Retina (tissue), 1 donor: ENCODE measurements at regions not wholly inside any gene's neighbourhood (a gene's known extent, or its start where the extent isn't known, plus 50 kb on each side); places are given as distances from the start of the nearest gene placed in this dataset.
"Not testable (repeated sequence)": the region's sequence is repeated elsewhere in the genome, so short reads cannot be mapped to it uniquely, and the experiment has no call there.

Experiments
- DNase-seq: peaks from one replicate; pipeline ENCODE4 v3.0.0-alpha.2; 2016

DNA sequence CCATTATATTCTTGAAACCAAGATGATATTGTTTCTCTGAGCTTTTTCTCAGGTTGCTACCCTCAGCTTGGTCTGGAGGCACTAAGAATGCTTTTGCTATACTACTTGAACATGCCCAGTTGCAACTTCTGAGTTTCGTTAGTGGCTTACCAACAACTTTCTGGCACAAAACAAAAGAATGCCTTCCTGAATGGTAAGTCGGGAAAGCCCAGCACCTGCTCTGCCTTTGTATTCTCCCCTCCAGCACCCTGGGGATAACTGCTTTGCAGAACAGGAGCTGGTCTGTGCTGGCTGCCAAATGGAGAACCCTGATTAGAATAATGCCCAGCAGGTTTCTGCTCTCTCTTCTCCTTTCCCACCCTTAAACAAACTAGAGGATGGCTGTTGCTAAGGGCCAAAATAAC is 149.3 kb downstream of the TGFB2 start:
- DNase-seq: peak; percentile 48

DNA sequence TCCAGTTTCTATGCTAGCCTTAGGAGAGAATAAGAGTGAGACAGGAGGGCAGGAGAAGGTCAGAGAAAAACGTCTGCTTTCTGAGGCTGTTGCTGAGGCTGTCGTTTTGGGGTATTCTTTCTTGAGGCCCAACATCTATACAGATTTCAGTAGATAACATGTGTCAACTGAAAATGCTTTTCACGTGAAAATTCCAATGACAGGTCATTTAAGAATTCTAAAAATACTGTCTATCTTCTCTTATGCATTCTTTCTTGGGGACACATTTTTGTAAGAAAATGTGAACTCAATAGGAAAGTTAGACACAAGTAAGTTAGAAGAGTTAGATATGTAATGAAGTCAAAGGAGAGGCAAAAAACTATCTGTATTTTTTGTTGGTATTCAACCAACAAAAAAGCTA is 150.8 kb downstream of the TGFB2 start:
- no peak for DNase-seq

DNA sequence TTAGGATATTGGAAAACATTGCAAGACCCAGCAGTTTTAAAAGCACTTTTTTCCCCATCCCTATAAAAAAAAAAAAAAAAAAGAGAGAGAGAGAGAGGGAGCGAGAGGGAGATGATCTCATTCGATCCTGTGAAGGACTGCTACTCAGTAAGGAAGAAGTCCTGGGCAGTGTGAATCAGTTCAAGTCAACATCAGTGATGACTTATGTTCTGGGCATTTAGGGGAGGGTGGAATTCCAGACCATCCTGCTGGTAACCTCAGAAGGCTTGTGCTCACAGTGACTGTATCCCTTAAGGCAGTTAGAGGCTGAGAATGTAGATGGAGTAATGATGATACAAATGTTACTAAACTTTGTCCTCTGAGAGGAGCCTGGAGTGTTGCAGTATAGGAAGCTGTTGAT is 151.4 kb downstream of the TGFB2 start:
- no peak for DNase-seq

DNA sequence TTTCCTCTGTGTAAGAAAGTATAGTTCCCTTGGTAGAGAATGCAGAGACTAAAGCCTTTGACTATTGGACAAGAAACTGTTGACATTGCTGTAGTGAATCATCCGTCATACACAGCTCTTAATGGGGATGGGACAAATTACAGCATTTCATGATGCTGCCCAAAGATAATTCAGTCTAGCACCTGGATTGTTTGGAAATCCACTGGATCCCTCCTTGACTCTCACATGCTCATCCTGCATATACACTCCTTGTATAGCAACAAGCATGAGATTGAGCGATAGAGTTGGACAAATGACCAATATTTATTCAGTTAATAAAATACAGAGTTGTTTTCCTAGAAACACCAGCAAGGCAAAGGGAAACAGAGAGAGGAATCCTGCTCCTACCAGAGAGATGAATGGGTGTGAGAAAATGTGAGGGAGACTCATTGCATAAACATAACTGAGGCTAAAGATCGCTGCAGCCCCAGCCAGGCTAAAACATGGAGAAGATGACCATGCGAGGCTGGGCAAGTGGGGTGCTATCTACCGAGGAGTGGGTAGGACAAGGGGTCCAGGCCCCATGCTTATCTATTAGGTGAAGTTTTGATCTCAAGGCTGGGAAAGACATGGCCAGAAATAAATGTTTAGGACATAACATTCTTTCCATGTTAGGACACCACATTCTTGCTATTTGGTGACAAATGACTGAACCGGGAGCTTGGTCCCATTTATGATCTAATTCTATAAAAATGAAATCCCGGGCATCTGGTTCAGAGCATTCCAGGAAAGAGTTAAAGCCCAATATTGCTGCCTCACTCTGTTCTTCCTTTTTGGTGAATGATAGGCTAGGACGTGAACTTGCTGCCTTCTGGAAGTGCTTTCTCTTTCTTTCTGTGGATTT is 153.2 kb downstream of the TGFB2 start:
- DNase-seq: no peak

DNA sequence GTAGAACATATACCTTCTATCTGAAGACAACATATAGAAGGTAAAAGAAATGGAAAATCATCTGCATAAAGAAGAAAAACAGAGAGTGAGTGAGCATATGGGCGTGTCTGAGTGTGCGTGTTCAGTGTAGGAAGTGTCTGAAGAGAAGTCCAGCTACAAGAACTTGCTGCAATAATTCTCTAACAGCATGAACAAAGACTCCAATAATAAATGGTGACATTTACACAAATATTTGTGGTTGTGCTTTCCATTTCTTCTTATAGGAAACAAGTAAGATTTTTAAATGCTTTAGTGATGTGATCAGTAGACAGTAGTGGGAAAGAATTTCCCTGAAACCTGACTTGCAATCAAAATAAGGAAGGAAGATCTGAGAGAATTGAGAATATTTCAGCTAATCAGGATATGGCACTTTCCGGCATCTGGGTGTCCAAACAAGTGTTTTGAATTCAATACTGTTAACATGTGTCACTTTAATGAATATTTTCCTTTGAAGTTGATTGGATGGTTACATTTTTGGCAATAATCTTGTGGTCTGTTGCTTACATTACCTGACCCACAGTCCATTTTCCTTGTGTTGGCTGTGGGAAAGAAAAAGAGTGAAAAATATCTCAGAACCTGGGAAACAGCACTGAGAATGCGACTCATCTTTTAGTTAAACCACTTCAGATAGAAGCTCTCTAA is 154.0 kb downstream of the TGFB2 start:
- no peak for DNase-seq

DNA sequence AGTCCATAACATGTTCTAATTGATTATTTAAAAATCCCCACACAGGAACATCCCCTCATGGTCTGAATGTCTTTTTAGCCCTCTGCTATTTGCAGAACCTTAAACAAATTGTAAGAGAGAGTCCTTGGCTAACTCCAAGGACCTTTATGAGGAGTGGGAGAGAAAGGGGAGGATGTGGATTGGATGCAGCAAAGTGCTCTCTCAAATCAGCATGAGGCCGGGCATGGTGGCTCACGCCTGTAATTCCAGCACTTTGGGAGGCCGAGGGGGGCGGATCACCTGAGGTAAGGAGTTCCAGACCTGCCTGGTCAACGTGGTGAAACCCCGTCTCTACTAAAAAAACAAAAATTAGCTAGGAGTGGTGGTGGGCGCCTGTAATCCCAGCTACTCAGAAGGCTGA is 154.8 kb downstream of the TGFB2 start:
- DNase-seq: no peak

DNA sequence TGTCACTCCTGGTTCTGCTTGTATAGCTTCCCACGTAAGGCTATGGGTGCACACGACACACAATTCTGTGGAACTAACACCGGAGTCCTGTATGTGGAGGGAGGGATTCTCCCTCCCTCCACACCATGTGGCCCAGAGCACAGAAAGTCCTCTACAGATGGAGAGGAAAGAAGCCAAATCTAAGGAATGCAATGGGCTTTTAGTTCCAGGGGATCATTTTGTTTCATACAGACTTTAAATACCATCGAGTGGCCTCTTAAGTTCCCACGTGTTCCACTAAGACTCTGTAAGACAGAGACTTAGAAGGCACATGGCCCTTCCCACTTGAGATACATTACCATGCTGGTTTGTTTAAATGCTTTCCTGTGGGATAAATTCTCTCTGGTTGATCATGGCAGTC is 156.0 kb downstream of the TGFB2 start:
- no peak for DNase-seq

DNA sequence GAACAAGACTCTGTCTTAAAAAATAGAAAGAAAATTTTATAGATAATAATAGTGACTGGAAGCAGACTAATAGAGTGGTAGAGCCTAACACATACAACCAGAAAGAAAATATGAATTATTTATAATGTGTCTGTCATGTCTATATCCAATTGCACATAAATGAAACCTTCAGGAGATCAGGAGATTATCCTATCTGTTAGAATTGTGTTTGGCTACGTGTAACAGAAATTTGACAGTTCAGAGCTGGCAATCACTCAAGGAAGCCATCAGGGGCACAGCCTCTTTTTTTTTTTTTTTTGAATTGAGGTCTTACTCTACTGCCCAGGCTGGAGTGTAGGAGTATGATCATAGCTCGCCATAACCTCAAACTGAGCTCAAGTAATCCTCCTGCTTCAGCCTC is 157.2 kb downstream of the TGFB2 start:
- no peak for DNase-seq

DNA sequence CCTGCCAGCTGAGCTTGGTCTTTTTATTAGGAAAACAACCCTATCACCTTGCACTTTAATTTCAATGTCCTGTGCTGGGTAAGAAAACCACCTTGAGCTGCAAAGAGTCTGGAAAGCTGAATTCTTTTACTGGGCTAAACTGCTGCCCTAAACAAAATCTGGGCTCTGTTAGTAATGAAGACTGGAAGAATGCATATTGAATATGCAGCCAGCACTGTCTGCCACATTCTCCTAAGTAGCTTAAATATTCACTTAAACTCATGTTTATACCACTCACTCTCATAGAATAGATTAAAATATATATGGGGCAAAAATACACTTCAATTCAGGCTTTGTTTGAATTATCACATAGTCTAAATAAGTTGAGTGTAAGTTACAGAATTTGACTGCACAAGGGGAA is 158.0 kb downstream of the TGFB2 start:
- no peak for DNase-seq

DNA sequence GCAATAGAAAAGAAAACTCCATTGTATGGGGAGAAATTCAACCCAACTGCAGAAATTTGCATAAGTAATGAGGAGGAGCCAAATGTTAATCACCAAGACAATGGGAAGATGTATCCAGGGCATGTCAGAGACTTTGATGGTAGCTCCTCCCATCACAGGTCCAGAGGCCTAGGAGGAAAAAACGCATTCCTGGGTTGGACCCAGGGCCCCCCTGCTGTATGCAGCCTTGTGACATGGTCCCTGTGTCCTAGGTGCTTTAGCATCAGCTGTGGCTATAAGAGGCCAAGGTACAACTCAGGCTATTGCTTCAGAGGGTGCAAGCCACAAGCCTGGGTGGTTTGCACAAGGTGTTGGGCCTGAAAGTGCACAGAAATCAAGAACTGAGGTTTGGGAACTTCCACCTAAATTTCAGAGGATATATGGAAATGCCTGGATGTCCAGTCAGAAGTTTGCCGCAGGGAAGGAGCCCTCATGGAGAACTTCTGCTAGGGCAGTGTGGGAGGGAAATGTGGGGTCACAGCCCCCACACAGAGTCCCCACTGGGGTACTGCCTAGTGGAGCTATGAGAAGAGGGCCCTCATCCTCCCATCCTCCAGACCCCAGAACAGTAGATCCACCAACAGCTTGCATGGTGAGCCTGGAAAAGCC is 162.3 kb downstream of the TGFB2 start:
- DNase-seq: no peak

DNA sequence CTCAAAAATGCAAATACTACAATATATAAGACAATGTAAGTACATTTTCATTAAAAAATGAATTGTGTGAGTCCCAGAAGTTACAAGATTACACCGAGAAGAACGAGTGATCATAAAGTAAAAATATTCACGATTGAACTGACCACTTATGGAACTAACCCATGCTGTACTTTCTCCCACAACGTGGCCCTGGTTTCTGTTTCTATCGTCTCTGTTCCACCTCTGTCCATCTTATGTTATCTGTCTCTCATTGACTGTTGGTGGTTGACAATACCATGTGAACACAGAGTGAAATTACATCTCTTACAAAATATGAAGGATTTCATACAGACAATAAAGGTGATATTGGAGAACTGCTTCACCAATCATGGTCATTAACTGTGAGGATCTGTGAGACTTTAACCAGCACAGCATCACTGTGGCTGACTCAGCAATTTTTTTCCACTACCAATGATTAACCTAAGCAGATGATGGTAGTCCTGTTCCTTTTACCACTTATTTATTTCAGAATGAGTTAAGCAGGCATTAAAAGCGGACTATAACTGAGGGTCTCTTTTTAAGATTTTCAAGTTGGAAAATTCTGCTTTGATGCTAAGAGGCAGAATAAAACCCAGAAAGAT is 165.1 kb downstream of the TGFB2 start:
- DNase-seq: no peak

DNA sequence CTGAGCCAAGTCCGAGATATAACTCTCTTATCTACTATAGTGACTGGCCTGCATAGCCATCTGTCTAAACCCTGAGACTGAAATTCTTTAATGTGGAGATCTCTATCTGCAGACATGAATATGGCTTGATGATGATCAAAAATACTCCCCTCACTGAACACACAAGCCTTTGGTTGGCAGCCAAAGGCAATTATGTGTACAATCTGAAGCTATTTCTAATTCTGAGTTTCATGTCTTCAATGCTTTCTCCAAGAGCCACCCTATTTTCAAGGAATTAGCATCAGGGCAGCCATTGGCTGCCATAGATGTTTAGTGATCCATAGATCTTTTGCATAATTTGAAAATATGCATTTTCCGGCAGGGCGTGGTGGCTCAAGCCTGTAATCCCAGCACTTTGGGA is 168.2 kb downstream of the TGFB2 start:
- no peak for DNase-seq

DNA sequence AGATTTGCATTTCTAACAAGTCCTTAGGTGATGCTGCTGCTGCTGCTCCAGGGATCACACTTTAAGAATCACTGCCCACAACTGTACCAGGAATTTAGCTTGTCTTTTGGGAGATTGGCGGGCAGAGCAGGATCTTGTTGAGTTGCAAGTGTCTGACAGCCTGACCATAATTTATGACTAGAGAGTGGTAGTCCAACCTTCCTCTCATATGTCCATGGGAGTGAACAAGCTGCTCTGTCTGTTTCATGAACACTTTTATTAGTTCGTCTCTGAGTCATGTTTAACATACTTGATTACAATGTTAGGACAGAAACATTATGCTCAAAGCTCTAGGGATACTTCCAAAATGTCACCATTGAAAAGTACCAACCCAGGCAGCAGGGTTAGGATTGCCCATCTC is 169.6 kb downstream of the TGFB2 start:
- no peak for DNase-seq

DNA sequence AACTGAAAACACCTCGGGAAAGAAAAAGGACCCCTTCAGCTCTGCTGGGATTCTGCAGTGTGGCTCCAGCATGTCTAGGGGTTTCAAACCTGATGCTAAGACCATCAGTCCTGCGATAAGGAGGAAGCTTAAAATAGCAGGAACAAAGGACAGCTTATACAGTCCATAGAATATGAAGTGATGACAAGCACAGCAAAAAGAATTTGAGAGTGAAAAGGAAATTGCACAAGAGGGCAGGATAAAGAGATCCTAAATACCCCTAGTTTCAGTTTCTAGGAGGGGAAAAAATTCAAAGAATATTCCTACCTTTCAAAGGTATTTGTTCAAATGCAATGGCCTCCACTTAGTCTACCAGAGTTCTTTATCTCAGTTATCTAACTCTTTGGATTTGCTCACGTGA is 171.4 kb downstream of the TGFB2 start:
- DNase-seq: no peak

DNA sequence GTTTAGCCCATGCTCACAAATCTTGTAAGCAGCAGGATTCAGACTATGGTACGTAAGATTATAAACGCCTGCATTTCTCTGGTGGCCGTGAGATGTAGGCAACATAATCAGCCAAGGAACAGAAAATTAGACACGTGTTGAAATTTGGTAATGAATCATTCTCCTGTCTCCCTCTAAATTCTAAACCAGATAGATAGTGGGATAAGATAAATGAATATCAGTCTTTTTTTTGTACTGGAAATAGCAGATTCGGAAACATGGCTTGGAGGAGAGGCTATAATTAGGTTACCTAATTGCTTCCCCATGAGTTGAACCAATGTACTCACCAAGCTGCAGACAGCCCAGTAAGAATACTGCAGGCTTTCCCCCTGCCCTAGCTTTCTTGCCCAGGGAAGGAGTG is 172.3 kb downstream of the TGFB2 start:
- DNase-seq: no peak

DNA sequence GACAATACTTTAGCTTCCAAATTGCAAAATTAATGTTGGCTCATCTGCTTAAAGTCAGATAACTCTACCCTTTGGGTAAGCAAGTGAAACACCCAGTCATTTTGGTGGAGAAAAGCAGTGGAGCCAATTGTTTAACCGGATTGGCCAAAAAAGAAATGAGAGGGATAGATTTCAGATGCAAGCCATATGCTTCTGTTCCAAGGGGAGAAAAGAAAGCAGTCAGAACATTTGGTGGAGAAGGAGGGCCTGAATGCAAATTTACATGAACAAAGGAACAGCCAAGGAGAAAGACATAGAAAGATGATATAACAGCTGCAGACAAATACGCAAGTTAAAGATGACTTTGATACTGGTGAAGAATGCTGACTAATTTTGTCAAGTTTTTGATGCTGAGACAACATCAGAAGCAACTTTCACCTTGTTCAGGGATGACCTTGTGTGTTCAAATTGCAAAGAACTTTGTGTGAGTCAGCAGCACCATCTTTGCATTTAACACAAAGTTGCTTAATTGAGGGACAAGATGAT is 173.1 kb downstream of the TGFB2 start:
- no peak for DNase-seq

DNA sequence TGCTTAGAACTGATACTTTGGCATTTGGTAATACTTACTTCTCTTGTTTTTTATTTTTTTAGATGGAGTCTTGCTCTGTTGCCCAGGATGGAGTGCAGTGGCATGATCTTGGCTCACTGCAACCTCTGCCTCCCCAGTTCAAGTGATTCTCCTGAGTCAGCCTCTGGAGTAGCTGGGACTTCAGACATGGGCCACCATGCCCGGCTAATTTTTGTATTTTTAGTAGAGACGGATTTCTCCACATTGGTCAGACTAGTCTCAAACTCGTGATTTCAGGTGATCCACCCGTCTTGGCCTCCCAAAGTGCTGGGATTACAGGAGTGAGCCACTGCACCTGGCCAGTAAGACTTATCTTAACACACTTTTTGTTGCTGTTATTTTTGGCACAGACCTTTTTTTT is 175.5 kb downstream of the TGFB2 start:
- DNase-seq: not testable (repeated sequence)

DNA sequence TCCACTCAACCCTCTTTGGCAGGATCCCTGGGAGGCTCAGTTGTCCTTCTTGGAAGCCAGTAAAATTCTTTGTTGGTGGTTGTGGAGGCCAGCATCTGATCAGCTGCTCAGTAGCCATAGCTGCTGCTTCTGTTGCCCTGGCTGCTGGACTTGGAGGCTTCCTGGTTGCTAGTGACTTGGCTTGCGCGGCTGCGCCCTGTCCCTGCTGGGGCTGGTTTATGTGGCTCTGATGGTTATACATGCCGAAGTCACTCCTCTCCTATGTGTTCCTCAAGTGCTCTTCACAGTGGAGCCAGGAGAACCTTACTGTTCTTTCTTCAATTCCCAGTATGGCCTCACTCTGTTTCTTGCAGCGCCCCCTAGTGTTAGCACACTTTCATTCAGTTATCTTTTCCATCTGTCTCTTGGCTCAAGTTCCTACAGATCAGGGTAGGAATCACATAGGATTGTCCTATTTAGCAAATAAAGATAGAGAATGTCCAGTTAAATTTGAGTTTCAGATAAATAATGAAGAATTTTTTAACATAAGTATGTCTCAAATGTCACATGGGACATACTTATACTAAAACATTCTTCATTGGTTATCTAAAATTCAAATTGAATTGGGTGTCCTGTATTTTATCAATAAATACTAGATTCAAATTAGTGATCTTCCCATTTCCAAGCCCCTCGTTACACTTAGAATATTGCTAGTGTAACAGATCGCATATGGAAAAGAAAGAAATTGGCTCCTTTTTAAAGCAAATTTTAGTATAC is 176.5 kb downstream of the TGFB2 start:
- DNase-seq: peak; percentile 13

DNA sequence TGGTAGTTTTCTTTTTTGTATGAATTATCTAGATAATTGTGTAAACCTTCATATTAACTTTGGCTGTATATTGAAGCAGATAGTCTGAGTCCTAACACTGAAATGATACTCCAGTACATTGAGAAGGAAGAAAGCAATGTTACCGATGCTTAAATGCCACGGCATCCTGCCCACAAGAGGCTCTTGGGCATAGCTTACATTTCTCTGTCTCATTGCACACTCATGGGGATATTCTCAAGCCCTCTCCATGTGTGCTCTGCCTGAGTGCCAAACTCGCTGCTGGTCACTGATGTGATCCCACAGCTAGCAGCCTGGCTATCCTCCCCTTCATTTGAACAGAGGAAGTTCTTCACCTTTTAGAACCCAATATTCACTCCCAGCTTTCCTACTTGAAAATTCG is 179.4 kb downstream of the TGFB2 start:
- no peak for DNase-seq

DNA sequence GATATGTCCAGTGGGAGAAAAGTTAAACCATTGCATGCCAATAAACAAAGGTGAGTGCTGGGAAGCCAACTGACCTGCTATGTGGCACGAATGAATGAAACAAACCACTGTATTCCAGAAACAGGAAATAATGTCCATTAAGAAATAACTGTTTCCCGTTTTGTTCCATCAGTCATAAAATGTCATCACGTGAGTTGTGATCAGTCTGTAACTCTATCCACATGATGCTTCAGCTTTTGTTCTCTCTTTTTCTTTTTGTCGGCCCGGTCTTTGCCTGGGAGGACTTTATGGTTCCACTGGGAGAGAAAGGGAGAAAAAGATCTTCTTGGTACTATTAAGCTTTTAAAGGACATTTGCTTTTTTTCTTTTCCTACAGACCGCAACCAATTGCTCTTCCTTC is 179.9 kb downstream of the TGFB2 start:
- DNase-seq: no peak

DNA sequence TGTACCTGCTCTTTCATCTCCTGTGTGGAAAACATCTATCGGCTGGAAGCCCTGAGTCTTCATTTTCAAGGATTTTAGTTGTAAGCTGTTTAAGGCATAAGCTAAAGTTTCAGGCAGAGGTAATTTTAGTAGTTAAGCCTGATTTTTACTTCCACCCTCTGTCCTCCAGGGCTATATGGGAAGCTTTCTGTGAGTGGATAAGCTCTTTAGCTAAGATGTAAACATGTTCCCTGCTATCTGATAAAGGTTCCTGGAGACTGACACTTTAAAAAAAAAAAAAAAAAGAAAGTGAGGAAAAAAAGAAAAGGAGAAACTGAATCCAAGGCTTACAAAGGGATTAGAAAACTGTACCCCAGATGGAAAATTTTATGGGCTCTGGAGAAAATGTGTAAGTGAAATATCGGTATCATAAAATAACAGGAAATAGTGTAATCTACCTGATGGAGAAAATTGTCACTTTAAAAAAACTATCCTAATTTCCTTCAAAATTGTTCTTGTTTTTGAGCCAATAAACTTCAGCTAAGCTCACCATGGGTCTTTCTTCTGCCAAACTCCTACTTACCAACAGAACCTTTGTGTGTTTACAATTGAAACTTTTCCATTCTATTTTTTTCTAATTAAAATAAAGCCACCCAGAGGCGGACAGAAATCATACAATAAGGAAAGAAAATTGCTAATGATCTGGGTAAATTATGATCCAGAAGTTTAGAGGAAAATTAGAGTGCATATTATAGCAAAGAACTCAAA is 180.5 kb downstream of the TGFB2 start:
- DNase-seq: no peak

DNA sequence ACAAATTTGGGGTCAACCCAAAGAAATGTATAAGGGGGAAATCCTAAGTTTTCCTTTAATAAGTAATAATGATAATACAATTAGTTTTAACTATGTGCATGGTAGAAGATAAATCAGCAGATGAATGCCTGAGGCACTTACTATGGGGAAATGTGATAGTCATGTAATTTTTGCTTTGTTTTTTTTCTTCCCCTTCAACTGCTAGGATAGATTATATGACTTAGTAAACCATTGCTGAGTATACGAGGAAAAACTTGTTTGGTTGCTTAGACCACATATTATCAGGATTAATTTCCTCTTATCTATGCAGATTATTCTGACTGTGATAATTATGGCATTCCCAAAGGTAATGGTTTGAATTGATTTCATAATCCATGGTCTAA is 181.1 kb downstream of the TGFB2 start:
- DNase-seq: no peak
